NCI-H748 (cell line): ENCODE measurements at regions not wholly inside any gene's neighbourhood (a gene's known extent, or its start where the extent isn't known, plus 50 kb on each side); places are given as distances from the start of the nearest gene placed in this dataset.
"Not testable (repeated sequence)": the region's sequence is repeated elsewhere in the genome, so short reads cannot be mapped to it uniquely, and the experiment has no call there.

Experiments
- DNase-seq: peaks from one replicate; lab custom pipeline; 2025; ENCODE audit not compliant: unreplicated experiment; lab: John Stamatoyannopoulos, UW

DNA sequence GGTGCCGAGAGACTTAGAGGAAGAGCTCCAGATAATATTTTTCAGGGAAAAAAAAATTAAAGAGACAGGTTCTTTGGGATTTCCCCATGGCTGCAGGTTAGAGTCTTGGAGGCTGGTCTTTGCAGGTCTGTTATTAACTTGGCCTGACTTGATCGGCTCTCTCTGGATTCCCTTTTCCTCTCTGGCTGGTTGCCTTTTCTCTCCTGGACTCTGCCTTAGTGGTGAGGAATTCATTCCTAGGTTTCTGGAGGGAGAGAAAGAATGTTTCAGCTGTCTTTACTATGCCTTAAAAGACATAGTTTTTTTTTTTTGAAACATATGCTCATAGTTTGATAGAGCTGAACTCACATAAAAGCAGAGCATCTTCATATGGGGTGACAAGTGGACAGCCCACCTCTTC lies 336.3 kb downstream of the BMP4 start:
- no peak for DNase-seq

DNA sequence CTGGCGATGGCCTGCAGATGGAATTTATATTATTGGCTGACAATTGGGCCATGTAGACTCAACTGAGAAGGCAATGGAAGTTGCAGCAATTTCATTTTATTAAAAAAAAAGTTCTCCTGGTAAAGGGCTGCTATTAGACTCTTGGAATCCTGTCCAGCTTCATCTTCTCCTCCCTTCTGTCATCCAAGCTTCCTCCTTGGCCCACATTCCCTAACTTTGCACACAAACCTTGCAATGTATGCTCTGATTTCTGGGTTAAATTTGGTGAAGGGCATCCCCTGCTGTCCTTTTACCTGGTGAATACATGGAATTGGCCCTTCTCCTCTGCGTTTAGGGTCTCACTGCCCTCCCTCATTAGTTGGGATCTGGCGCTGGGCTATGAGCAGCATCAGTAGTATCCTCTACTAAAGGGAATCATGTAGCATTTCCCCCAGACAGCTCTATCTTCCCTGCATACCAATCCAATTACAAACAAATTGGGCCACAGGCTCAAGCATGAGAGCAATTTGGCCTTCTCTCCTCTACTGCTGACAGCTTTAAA lies 336.9 kb downstream of the BMP4 start:
- no peak for DNase-seq

DNA sequence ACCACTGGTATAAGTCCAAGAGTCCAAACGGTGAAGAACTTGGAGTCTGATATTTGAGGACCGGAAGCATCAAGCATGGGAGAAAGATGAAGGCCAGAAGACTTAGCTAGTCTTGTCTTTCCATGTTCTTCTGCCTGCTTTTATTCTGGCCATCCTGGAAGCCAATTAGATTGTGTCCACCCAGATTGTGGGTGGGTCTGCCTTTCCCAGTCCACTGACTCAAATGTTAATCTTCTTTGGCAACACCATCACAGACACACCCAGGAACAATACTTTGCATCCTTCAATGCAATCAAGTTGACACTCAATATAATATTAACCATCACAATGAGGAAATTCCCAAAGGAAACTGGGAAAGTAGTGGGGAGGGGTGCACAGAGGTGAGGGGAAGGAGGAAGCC lies 340.1 kb downstream of the BMP4 start:
- DNase-seq, result not testable (repeated sequence)

DNA sequence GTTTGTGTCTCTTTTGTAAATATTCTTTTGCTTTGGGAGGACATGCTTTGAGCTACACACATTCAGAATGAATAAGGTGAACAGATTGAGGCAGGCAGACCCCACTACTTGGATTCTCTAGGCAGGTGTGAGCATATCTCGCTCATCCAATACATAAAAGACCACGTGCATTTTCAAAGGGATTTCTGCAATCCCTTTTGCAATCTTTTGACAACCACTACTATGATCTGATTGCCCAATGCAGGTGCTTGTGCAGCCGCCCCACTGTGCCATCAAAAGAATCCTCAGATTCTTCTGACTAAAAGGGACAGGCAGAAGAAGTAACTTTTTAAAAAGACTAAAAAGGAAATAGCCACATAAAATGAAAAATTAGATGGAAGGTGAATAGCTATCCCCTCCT lies 341.4 kb downstream of the BMP4 start:
- no peak for DNase-seq

DNA sequence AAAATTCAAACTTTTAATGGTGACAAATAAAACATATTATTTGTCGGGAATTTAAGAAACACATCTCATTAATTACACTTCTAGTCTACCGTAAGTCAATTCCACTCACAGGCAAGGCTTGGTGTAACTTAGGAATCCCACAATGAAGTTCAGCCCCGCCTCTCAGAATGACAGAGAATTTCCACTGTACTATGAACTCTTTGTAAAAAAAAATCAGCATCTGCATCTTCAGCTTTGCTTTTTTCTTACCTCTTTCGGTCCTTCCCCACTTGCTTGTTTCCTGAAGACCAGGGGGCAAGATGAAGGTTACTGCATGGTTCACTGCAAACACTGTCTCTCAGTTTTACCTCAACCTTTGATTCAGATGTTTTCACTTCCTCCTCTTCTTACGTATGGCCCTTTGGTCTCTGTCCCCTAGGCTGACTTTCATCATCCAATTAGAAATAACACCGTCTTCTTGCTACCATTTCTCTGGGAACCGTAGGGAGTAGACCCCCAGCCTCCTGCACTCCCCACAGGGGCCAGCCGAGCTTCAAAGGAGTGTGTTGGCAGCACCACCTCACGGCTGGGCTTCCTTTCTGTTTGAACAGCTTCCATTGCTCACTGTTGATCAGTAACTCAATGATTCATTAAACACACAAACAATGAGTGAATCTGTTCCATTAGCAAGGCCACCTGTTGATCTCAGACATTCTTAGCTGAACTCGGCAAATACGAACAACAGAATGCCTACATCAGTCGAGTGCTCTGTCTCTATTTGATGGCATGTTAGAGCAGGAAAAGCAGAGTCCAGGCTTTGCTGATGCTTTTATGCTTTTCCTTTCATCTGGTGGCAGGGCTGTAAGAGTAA lies 343.0 kb downstream of the BMP4 start:
- DNase-seq, result peak; percentile 80

DNA sequence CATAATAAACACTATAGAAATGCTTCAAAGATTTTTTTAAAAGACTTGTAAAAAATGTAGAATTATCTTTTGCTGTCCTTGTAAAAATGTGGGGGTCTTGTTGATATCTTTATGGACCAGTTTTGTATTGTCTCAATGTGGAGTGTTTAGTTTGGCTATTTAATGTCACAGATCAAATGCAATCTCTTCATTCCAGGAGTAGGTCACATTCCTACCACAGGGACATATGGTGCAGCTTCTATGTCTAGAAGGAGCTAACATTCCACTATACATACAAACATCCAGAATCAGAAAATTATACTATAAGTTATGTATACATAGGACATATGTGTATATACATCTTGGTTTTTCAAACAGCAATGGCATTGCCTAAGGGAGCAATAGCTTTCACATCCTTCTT lies 345.7 kb downstream of the BMP4 start:
- no peak for DNase-seq

DNA sequence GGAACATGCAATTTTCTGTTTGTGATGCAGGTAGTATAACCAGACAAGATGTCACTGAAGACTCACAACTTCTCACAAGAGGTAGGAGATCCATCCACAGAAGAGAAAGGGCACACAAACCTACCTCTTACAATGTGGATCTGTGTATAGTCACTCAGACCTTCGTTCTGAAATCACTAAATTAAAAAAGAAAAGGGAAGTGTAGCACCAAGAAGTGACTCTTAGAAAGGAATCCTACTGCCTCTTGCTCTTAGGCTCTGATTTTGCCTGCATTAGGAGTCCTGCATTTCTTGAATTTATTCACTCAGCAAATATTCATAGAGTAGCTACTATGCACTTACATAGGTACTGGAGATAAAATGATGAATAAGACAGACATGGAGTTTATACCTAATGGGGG lies 347.6 kb downstream of the BMP4 start:
- no peak for DNase-seq

DNA sequence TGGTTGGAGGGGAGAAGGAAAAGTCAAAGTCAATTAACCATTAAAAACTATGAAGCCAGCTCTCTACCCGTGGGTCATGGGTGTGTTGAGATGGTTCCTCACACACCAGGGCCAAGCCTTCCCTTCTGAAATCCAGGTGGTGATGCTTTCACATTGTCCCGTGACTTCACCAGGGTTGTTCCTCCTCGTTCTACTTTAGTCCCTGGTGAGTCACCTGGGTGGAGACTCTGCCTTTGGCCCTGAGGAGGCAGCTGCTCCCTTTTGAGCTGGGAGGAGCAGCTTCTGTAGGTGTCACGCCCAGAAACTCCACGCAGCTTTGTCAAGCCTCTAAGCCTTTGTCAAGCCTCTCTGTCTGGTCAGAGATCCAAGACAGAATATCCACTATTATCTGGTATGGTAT lies 348.3 kb downstream of the BMP4 start:
- no peak for DNase-seq

DNA sequence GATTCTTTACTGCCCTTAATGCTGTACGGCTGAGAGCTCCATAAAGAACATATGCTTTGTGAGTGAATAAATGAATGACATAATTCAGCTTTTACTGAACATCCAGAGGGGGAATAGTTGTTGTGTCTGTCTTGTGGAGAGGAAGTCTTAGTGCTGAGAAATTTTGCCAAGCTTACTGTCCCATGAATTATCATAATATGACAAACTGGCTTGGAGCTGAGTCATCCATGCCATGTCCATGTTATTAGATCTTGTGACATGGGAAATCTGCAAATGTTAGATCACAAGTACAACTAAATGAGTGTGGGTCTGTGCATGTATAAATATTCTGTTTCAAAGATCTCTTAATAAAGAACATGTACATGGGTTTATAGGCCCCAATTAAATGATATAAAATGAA lies 350.4 kb downstream of the BMP4 start:
- no peak for DNase-seq

DNA sequence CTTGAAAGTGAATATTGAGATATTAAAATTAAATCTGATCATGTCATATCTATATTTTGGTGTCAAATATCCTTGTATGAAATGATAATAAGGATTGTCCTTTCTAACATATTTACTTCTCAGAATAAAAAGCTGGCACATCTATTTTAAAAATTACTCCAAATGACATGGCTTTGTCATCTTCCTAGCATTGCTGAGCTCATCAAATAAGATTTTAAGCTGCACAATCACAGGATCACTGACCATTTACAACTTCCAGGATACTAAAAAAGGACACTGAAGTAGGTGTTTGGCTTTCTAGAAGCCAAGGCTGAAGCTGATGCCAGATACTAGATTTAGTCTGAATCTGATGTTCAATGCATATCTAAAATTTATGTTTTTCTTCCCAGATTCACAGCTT lies 351.1 kb downstream of the BMP4 start:
- DNase-seq, result no peak

DNA sequence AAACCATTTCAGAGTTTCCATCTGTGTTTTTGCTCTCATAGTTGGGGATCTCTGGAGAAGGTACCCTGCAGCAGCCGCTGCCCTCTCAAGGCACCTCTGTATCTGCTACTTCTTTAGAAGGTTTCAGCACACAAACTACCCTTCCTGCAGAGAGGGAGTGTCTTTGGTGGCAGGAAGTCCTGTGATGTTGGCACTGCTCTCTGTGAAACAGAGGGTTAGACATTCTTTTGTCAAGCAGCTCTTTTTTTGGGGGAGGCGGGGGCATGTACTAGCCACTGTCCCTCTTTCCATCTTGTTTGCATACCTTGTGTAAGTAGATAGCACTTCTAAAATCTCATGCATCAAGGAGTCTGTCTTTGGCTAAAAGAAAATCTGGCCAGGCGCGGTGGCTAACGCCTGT lies 352.6 kb downstream of the BMP4 start:
- DNase-seq, result no peak

DNA sequence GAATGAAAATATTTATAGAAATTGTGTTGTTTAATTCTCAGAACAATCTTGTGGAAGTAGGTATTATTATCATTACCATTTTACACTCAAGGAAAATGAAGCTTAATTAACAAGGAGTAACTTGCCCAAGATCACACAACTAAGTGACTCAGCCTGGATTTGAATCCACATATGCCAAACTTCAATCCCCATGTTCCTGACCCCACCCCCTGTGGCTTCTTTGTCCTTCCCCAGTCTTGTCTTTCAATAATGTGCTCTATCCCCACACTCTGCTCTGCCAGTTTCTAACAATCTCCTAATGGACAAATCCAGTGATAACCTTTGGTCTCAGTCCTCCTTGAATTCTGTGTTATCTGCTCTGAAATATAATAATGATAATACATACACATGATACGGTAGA lies 355.2 kb downstream of the BMP4 start:
- DNase-seq, result no peak

DNA sequence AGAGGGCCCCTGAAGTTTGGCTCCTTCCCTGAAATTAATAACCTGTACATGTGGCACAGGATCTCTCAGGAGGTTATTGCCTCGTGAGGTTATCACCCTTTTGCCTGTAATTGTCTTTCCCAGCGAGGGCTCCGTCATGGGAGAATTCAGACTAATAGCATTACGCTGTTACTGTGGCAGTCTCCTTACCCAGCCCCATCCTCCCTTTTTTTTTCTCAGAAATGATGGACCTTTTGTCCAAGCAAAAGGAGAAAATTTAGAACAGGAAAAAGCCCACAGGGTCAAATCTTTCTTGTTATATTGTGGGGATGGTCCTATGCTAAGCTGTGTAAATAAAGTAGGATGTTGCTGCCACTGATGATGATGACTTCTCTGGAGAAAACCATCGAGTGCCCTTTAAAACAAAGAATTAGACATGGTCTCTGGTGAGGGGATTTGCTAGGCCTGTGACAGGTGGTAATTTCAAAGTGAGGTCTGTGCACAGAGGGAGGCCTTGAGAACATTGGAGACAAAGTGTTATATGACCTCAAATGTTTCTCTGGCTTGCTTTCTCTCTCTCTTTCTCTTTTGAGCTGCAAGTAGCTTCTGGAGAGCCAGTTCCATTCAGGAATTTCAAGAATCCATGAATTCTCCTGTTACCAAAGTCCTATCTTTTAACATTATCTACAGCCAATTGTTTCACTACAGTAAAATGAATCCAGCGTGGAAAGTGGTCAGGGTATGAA lies 357.2 kb downstream of the BMP4 start:
- no peak for DNase-seq

DNA sequence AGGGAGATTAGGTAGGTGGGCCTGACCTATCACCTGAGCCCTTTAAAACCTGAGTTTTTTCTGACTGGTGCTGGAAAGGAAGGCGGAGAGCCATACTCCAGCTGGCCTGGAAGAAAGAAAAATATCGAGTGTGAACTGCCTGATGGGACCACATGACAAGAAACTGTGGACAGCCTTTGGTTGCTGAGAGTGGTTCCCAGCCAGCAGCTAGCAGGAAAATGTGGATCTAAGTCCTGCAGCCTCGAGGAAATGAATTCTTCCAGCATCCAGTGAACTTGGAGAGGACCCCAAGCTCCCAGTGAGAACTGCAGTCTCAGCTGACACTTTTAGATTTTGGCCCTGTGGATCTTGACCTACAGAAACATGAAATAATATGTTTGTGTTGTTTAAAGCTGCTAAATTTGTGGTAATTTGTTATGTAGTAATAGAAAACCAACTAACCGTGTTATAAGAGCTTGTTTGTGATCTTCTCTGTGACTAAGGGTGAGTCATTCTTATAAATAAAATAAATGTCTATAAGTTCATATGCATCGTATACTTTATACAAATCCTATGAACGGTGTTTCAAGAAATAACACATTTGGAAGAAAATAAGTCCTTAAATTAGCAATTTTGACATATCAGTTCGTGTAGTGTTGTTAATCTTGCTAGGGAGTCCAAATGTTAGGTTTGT lies 359.6 kb downstream of the BMP4 start:
- no peak for DNase-seq

DNA sequence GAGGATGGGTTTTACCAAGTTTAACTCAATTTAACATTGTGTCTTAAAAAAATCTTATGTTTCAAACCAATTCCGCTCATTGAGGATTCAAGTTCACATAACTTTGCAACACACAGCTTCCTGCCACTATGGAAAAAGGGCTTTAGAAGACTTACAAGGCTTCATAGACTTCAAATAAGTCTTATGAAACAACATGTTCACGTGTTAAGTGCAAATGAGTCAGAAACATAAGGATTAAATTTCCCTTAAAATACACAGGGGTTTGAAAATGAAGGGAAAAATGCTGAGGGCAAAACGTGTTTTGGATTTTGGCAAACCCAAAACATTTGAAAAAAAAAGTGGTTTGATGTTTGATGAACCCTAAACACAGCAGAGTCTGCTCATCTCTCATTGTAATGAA lies 364.8 kb downstream of the BMP4 start:
- no peak for DNase-seq

DNA sequence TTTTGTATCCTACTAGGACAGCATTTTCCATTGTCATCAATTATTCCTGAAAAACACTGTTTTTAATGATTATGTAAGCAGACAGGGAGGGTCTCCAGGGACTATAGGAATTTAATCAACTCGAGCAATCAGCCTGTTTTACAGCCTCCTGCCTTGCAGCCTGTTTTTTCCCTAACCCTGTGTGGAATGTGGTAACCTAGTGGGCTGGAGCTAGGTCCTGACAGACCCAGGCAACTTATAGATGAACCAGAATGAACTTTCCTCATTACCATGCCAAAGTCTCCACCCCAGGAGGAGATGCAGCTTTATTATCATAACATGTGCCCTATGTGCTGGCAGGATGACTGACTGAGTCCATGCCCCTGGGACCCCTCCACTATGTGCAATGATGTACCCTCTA lies 375.1 kb downstream of the BMP4 start:
- no peak for DNase-seq

DNA sequence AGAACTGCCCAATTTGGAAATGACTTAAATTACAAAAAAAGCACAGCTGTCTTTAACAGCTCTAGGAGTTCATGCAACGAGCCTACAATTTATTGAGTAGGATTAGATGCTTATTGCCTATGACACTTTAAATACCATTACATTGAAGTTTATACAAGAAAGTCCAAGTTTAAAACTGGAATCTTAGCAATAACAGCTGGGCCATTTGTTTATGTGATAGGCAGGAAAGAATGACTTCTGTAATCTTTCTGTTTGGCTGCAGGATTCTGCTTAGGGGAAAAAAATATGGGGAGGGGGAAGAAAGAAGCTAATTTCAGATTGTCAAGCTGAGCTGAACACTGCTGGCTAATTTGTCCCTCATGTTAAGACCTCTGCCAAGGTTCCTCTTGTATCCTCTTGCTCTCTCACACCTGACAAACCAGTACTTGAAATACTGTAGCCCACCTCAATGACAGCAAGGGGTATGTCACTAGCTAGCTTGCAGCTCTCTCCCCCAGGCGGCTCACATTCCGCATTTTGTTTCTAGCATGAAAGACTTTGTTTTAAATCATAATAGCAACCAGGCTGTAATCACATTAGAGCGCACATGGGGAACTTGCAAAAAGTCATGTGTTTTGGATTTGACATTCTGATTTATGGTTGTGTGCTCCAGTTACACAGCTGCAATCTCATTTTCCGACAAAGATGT lies 384.8 kb downstream of the BMP4 start:
- DNase-seq, result no peak

DNA sequence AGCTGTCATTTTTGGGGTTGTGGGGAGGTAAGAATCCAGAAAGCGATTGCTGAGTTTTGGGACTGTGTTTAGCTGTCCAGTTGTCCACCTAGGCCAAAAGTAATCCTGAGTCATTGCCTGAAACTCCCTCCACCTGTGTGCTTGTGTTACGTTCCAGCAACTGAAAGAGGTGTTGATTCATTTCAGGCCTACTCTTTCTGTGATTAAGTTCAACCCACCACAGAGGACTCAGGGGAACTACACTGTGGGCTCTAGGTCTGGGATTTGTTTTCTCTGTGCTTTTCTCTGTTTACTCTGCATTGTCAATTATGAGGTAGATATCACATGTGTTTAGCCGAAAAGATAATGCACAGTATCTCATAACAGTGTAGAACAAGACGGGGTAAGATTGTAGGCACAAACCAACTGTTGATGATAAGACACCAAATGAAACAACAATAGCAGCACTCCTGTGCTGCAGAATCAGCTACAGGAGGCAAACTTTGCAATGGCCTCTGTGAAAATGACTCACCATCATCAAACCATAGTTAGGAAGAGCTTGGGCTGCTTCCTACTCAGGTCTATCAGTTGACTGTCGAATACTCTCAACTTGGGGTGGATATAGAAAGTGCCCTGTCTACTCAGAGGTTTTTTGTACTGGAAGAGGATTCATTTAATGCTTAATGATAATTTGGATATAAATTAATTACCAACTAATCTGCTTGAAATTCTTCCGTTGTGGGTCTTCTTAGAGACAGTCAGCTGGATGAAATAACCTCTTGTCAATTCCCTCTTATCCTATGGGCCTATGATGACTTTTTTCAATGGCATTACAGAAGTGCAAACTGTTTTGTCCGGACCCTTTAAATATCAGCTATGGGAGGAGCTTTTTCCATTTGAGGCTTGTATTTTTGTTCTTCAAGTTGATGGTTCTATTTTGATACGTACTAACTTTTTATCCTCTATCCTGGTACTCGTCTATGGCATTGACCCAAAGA lies 385.9 kb downstream of the BMP4 start:
- no peak for DNase-seq

DNA sequence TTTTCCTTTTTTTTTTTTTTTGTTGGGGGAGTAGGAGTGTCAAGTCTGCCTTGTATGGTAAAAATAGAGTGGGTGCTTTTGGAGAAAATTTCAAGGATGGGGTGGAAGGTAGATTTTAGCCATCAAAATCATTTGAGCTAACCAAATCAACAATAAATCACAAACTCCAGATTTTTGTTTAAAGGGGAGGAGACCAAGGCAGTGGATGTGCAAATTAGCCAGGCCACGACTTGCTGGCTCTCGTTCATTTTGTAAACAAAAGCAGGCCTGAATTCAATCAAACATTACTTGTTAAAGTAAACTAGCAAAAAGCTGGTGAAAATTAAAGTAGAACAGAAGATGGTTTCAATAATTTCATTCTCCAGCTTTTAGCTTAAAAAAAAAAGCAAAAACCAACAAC lies 387.2 kb downstream of the BMP4 start:
- no peak for DNase-seq

DNA sequence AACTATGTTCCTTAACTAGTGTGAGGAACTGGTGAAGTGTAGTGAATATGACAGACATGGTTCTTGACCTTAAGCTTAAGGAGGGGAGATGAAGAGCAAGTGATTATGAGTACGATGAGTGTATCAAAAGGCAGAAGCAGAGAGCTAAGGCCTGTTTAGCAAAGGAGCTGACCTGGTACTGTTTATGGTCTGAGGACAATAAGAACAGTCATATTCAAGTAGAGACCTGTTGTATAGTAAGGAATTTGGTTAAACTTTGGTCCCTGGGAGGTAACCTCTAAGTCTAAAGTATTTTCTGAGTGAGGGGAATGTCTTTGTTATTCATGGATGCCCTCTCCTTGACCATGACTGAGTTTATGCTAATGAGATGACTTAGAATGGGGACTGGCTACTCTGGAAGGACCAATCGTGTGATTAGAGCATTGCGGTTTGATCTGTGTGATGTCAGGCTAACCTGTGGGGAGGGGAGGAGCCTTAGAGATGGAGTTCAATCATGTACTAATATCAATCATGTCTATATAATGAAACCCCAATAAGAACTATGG lies 389.3 kb downstream of the BMP4 start:
- DNase-seq, result no peak
